H1 (cell line): ENCODE measurements at regions not wholly inside any gene's neighbourhood (a gene's known extent, or its start where the extent isn't known, plus 50 kb on each side); places are given as distances from the start of the nearest gene placed in this dataset.

ENCODE experiments used
- CTCF ChIA-PET: fragments of 300-600 bp; sonication (Branson Sonifier 250); formaldehyde crosslinking; loops from one replicate; lab custom pipeline; 2021; ENCODE audit not compliant: partially characterized antibody; lab: Charles Lee
- POLR2A ChIA-PET: fragments of 300-600 bp; sonication (Branson Sonifier 250); formaldehyde crosslinking; loops from one replicate; lab custom pipeline; 2021; ENCODE audit warnings: inconsistent platforms; ENCODE audit not compliant: partially characterized antibody; lab: Charles Lee
- DNase-seq, 2 experiments: peaks; one replicate each; pipeline versions ENCODE4 v3.0.0 to v3.0.0-alpha.2; 2010 to 2022; ENCODE audit warnings: low spot score in 2 of 2, low read depth in 1 of 2, mixed read lengths in 1 of 2
- FAIRE-seq: peaks from 2 replicates; lab custom pipeline; 2011; peaks lifted over from hg19 to GRCh38; lab: Jason Lieb, UNC
- H2AFZ ChIP-seq: 2 replicates; pipeline ENCODE4 v1.8.1; 2012; ENCODE audit warnings: low read length, inconsistent platforms
- H2AK5ac ChIP-seq: 2 replicates; pipeline ENCODE4 v1.6.1; 2013; ENCODE audit warnings: low read depth, low read length
- H2BK120ac ChIP-seq: replicated peaks from 2 replicates; pipeline ENCODE3; 2013; ENCODE audit warnings: low read depth, low read length, inconsistent platforms
- H2BK12ac ChIP-seq: 2 replicates; pipeline ENCODE4 v1.6.1; 2013; ENCODE audit warnings: low read depth, low read length
- H2BK15ac ChIP-seq: 2 replicates; pipeline ENCODE4 v1.6.1; 2013; ENCODE audit warnings: low read length
- H2BK20ac ChIP-seq: 2 replicates; pipeline ENCODE4 v1.6.1; 2013; ENCODE audit warnings: low read length
- H2BK5ac ChIP-seq: 2 replicates; pipeline ENCODE4 v1.6.1; 2013; ENCODE audit warnings: low read depth, low read length
- H3K14ac ChIP-seq: 2 replicates; pipeline ENCODE4 v1.6.1; 2013; ENCODE audit warnings: inconsistent platforms; ENCODE audit not compliant: insufficient read length
- H3K18ac ChIP-seq: 2 replicates; pipeline ENCODE4 v1.6.1; 2013; ENCODE audit warnings: low read length; ENCODE audit errors: extremely low read depth
- H3K23ac ChIP-seq: 2 replicates; pipeline ENCODE4 v1.6.1; 2013; ENCODE audit warnings: inconsistent platforms; ENCODE audit not compliant: insufficient read length
- H3K23me2 ChIP-seq: 2 replicates; pipeline ENCODE4 v1.6.1; 2013; ENCODE audit warnings: low read depth, low read length
- H3K27ac ChIP-seq: 2 replicates; pipeline ENCODE4 v1.6.1; 2011; ENCODE audit warnings: low read depth, low read length, inconsistent platforms
- H3K27me3 ChIP-seq, 4 experiments: replicated peaks in 1 of 4; 1 replicate in 1 of 4; 2 replicates in 3 of 4; pipeline versions ENCODE4 v1.6.1 to v1.8.1; 2011 to 2013; ENCODE audit warnings: low read length in 3 of 4, mild to moderate bottlenecking in 3 of 4, inconsistent platforms in 2 of 4, mixed read lengths in 2 of 4, moderate library complexity in 1 of 4; ENCODE audit not compliant: control insufficient read depth in 3 of 4, insufficient read depth in 3 of 4; ENCODE audit errors: extremely low read depth in 1 of 4
- H3K36me3 ChIP-seq, 4 experiments: 2 replicates each; pipeline versions ENCODE4 v1.6.1 to v1.8.1; 2011 to 2013; ENCODE audit warnings: mild to moderate bottlenecking in 4 of 4, low read length in 3 of 4, moderate library complexity in 2 of 4, control low read depth in 1 of 4, inconsistent platforms in 1 of 4; ENCODE audit not compliant: insufficient read depth in 4 of 4, control insufficient read depth in 2 of 4
- H3K4ac ChIP-seq: replicated peaks from 2 replicates; pipeline ENCODE3; 2013; ENCODE audit warnings: low read length, low read depth, mixed read lengths, inconsistent platforms; ENCODE audit not compliant: insufficient read length
- H3K4me1 ChIP-seq, 4 experiments: replicated peaks in 1 of 4; 1 replicate in 1 of 4; 2 replicates in 3 of 4; pipeline versions ENCODE4 v1.6.1 to v1.8.1; 2011 to 2013; ENCODE audit warnings: low read length in 3 of 4, inconsistent platforms in 2 of 4, mixed read lengths in 1 of 4; ENCODE audit not compliant: insufficient read depth in 4 of 4, control insufficient read depth in 3 of 4
- H3K4me2 ChIP-seq, 2 experiments: 2 replicates each; pipeline versions ENCODE4 v1.6.1 to v1.8.1; 2011 to 2013; ENCODE audit warnings: low read depth in 2 of 2, low read length in 2 of 2, control low read depth in 1 of 2, inconsistent platforms in 1 of 2, mild to moderate bottlenecking in 1 of 2; ENCODE audit not compliant: insufficient read depth in 1 of 2
- H3K4me3 ChIP-seq, 4 experiments: fragments of 200-600, 300-600 bp in 1 of 4; sonication (generic), shearing (Covaris generic), sonication (Bioruptor Twin) in 1 of 4; 2 replicates each; pipeline versions ENCODE4 v1.5.1 to v1.8.1; 2011 to 2016; ENCODE audit warnings: low read length in 4 of 4, low read depth in 3 of 4, control low read depth in 2 of 4, inconsistent platforms in 2 of 4, mild to moderate bottlenecking in 2 of 4, mixed read lengths in 1 of 4, moderate library complexity in 1 of 4; ENCODE audit not compliant: insufficient read depth in 2 of 4; ENCODE audit errors: extremely low read depth in 1 of 4
- H3K56ac ChIP-seq: replicated peaks from 2 replicates; pipeline ENCODE3; 2013; ENCODE audit warnings: low read depth, mild to moderate bottlenecking, mixed read lengths, low read length, inconsistent platforms; ENCODE audit not compliant: insufficient read length
- H3K79me1 ChIP-seq: 2 replicates; pipeline ENCODE4 v1.6.1; 2013; ENCODE audit warnings: low read depth, low read length, control low read depth
- H3K79me2 ChIP-seq, 2 experiments: 2 replicates each; pipeline versions ENCODE4 v1.6.1 to v1.8.1; 2012 to 2013; ENCODE audit warnings: low read length in 2 of 2, mild to moderate bottlenecking in 2 of 2, inconsistent platforms in 1 of 2; ENCODE audit not compliant: insufficient read depth in 2 of 2, control insufficient read depth in 1 of 2
- H3K9ac ChIP-seq, 4 experiments: replicated peaks in 1 of 4; 1 replicate in 1 of 4; 2 replicates in 3 of 4; pipeline versions ENCODE4 v1.6.1 to v1.8.1; 2011 to 2013; ENCODE audit warnings: low read depth in 3 of 4, low read length in 3 of 4, control low read depth in 2 of 4, mild to moderate bottlenecking in 2 of 4, moderate library complexity in 2 of 4, inconsistent platforms in 1 of 4; ENCODE audit errors: extremely low read depth in 1 of 4
- H3K9me3 ChIP-seq, 2 experiments: 2 replicates each; pipeline versions ENCODE4 v1.6.1 to v1.8.1; 2012 to 2013; ENCODE audit warnings: mild to moderate bottlenecking in 2 of 2, moderate library complexity in 2 of 2, control low read depth in 1 of 2, inconsistent platforms in 1 of 2, low read depth in 1 of 2, low read length in 1 of 2, mixed read lengths in 1 of 2; ENCODE audit not compliant: insufficient read depth in 2 of 2
- H4K20me1 ChIP-seq, 2 experiments: replicated peaks in 1 of 2; 2 replicates each; pipeline versions ENCODE3 to v1.8.1; 2011 to 2013; ENCODE audit warnings: inconsistent platforms in 2 of 2, low read length in 2 of 2, mild to moderate bottlenecking in 1 of 2; ENCODE audit not compliant: insufficient read depth in 2 of 2, control insufficient read depth in 1 of 2
- H4K5ac ChIP-seq: 2 replicates; pipeline ENCODE4 v1.6.1; 2013; ENCODE audit warnings: low read length, low read depth, mixed read lengths, inconsistent platforms; ENCODE audit not compliant: insufficient read length
- H4K8ac ChIP-seq: 2 replicates; pipeline ENCODE4 v1.8.0; 2013; ENCODE audit warnings: mild to moderate bottlenecking, moderate library complexity, low read length, inconsistent platforms; ENCODE audit not compliant: insufficient read depth; ENCODE audit errors: extremely low read depth
- H4K91ac ChIP-seq: replicated peaks from 2 replicates; pipeline ENCODE3; 2013; ENCODE audit warnings: low read length, mixed read lengths, inconsistent platforms; ENCODE audit not compliant: insufficient read length
- BCL11A ChIP-seq, 2 experiments: IDR thresholded peaks; one replicate each; pipeline ENCODE4 v1.6.1; 2011; ENCODE audit warnings: low read depth in 2 of 2, low read length in 2 of 2, mild to moderate bottlenecking in 2 of 2
- BRCA1 ChIP-seq: IDR thresholded peaks from 2 replicates; pipeline ENCODE4 v1.6.1; 2012; ENCODE audit warnings: low read depth, low read length, improper control_type of control experiment
- CBX5 ChIP-seq: fragments of 300-800, 300-1000 bp; sonication (generic); IDR thresholded peaks from 2 replicates; pipeline ENCODE4 v1.7.1; 2016; ENCODE audit warnings: antibody characterized with exemption, low read length, low read depth
- CEBPB ChIP-seq: IDR thresholded peaks from 2 replicates; pipeline ENCODE4 v1.6.1; 2012; ENCODE audit warnings: low read depth, low read length
- CHD2 ChIP-seq: IDR thresholded peaks from 2 replicates; pipeline ENCODE4 v1.6.1; 2012; ENCODE audit warnings: low read length, improper control_type of control experiment
- NANOG ChIP-seq: IDR thresholded peaks from 2 replicates; pipeline ENCODE4 v1.6.1; 2011; ENCODE audit warnings: low read length, low read depth, mild to moderate bottlenecking, inconsistent platforms; ENCODE audit not compliant: insufficient read depth, poor library complexity, severe bottlenecking
- PHF8 ChIP-seq: fragments of 200-600 bp; sonication (generic); conservative IDR thresholded peaks from 2 replicates; pipeline ENCODE4 v1.7.1; 2012; ENCODE audit warnings: low read depth, mild to moderate bottlenecking, inconsistent platforms, low read length, moderate library complexity
- POLR2AphosphoS5 ChIP-seq: IDR thresholded peaks from 2 replicates; pipeline ENCODE4 v1.6.1; 2011; ENCODE audit warnings: low read depth, low read length
- SIRT6 ChIP-seq: IDR thresholded peaks from one replicate; pipeline ENCODE4 v1.7.1; 2012; ENCODE audit warnings: low read length, inconsistent platforms
- SP4 ChIP-seq: IDR thresholded peaks from 2 replicates; pipeline ENCODE4 v1.6.1; 2012; ENCODE audit warnings: low read length, inconsistent platforms
- TAF7 ChIP-seq: optimal IDR thresholded peaks from 2 replicates; pipeline ENCODE3; 2011; ENCODE audit warnings: low read depth, mild to moderate bottlenecking, inconsistent platforms, low read length, moderate library complexity, borderline replicate concordance
- WGBS, 2 experiments: shearing (Covaris generic) in 1 of 2; methylation state at CpG; one replicate each; pipeline versions ENCODE4 v1.1.6 to v1.1.7; 2013 to 2015; ENCODE audit warnings: low lambda C conversion rate in 2 of 2, mixed read lengths in 2 of 2, inconsistent platforms in 1 of 2, low coverage in 1 of 2, missing lambda C conversion rate in 1 of 2; ENCODE audit not compliant: insufficient replicate concordance in 2 of 2, insufficient coverage in 1 of 2, insufficient read length in 1 of 2; ENCODE audit errors: extremely low coverage in 1 of 2, missing lambda C conversion rate in 1 of 2; 5-methylcytosine and 5-hydroxymethylcytosine counted together
- TF ChIP-seq, protein P1 (sequence below): IDR thresholded peaks from 2 replicates; pipeline ENCODE4 v1.6.1; 2012; ENCODE audit warnings: low read length, inconsistent platforms
- TF ChIP-seq, protein P2 (sequence below): IDR thresholded peaks from 2 replicates; pipeline ENCODE4 v1.6.1; 2011; ENCODE audit warnings: low read length, improper control_type of control experiment

DNA sequence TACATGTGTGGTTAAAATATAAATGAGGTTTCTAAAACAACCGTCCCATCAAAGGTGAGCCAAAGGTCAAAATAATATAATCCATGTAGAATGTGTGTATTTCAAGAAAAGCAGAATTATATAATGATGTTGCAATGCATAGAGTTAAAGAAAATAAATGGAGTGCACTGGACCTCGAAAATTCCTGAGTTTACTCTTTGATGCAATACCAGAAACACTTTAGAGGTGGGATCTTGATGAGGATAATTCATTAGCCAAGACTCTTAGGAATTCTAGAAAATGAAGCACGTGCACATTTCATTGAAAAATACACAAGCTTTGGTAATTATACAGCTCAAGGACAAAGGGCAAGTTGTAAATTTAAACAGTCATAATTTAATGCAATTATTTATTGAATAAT, 508.9 kb upstream of the ARGLU1 start:
- no peak for DNase-seq
- Histone ChIP-seq H4K8ac (no peak overlapping the region), H3K14ac (no peak overlapping the region), H3K27ac (no peak overlapping the region), H2BK12ac (no peak overlapping the region), H2AFZ (no peak overlapping the region), H4K5ac (no peak overlapping the region), H3K23me2 (no peaks in the 10 kb centered on the region), H4K20me1 (no peaks in the 10 kb centered on the region), H2BK15ac (no peak overlapping the region), H3K9me3 (no peaks in the 10 kb centered on the region), H2BK20ac (no peak overlapping the region), H3K4me3 (no peak overlapping the region), H3K36me3 (no peaks in the 10 kb centered on the region), H3K4ac (no peak overlapping the region), H3K56ac (no peak overlapping the region), H3K18ac (no peak overlapping the region), H3K79me1 (no peaks in the 10 kb centered on the region), H4K91ac (no peak overlapping the region), H2BK120ac (no peak overlapping the region), H3K4me2 (no peak overlapping the region), H3K79me2 (no peaks in the 10 kb centered on the region), H3K27me3 (no peaks in the 10 kb centered on the region), H3K9ac (no peak overlapping the region), H2BK5ac (no peak overlapping the region), H2AK5ac (no peak overlapping the region), H3K23ac (no peak overlapping the region), H3K4me1 (no peaks in the 10 kb centered on the region)
- WGBS, 2 experiments: 87% methylated on average over 3 of the region's 3 CpGs; no CpG with 5 or more reads in 1 of the 2 experiments
- no peak for FAIRE-seq
- POLR2A ChIA-PET: no interaction called here
- CTCF ChIA-PET: interaction anchor here (1.0 to 1.4 kb wide), 3 partner anchors 23 to 457 kb away, joined by 3 read pairs; no protein-coding TSS in a partner anchor
- no peak for TF ChIP-seq PHF8
- TF ChIP-seq SIRT6: no peak
- no peak for TF ChIP-seq NANOG
- no peak for TF ChIP-seq CEBPB
- no peak for TF ChIP-seq TAF7
- no peak for TF ChIP-seq CHD2
- no peak for TF ChIP-seq SP4
- TF ChIP-seq BCL11A (IDR thresholded peaks at IDR 0.05; ENCODE audit: low read depth in 2 of 2, low read length in 2 of 2): no peak
- TF ChIP-seq, protein P1, sequence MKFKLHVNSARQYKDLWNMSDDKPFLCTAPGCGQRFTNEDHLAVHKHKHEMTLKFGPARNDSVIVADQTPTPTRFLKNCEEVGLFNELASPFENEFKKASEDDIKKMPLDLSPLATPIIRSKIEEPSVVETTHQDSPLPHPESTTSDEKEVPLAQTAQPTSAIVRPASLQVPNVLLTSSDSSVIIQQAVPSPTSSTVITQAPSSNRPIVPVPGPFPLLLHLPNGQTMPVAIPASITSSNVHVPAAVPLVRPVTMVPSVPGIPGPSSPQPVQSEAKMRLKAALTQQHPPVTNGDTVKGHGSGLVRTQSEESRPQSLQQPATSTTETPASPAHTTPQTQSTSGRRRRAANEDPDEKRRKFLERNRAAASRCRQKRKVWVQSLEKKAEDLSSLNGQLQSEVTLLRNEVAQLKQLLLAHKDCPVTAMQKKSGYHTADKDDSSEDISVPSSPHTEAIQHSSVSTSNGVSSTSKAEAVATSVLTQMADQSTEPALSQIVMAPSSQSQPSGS: no peak
- TF ChIP-seq, protein P2, sequence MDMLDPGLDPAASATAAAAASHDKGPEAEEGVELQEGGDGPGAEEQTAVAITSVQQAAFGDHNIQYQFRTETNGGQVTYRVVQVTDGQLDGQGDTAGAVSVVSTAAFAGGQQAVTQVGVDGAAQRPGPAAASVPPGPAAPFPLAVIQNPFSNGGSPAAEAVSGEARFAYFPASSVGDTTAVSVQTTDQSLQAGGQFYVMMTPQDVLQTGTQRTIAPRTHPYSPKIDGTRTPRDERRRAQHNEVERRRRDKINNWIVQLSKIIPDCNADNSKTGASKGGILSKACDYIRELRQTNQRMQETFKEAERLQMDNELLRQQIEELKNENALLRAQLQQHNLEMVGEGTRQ: no peak
- no peak for TF ChIP-seq CBX5
- TF ChIP-seq BRCA1: no peak
- TF ChIP-seq POLR2AphosphoS5: no peak
